Activated CD4-positive, alpha-beta T cell treated with anti-CD3 and anti-CD28 coated beads, Interleukin-2, amount 10 ng/mL, durations not matched to agents 24 days and 14 days (primary cell): ENCODE measurements at regions not wholly inside any gene's neighbourhood (a gene's known extent, or its start where the extent isn't known, plus 50 kb on each side); places are given as distances from the start of the nearest gene placed in this dataset.

ENCODE experiments used
- DNase-seq: peaks from one replicate; pipeline ENCODE4 v3.0.0; 2022
- H3K27ac Mint-ChIP-seq: one replicate; pipeline ENCODE4 v1.8.0; 2022; ENCODE audit warnings: mild to moderate bottlenecking, mixed read lengths
- H3K27me3 Mint-ChIP-seq: one replicate; pipeline ENCODE4 v1.8.0; 2022; ENCODE audit warnings: mixed read lengths
- H3K36me3 Mint-ChIP-seq: one replicate; pipeline ENCODE4 v1.8.0; 2022; ENCODE audit warnings: low read depth, mild to moderate bottlenecking, mixed read lengths
- H3K4me1 Mint-ChIP-seq: one replicate; pipeline ENCODE4 v1.8.0; 2021; ENCODE audit warnings: mixed read lengths
- H3K4me3 Mint-ChIP-seq: one replicate; pipeline ENCODE4 v1.8.0; 2022; ENCODE audit warnings: mild to moderate bottlenecking, moderate library complexity, mixed read lengths
- H3K9me3 Mint-ChIP-seq: one replicate; pipeline ENCODE4 v1.8.0; 2021; ENCODE audit warnings: mixed read lengths
- intact Hi-C: fragments of 100-400 bp; cut with micrococcal nuclease; formaldehyde crosslinking; loops from one replicate; pipeline ENCODE4 v1.15.1; 2023

GRCh38 chr5:10077791-10078545 lies 171.7 kb downstream of the ATPSCKMT start:
- no peak overlapping the region for H3K27ac Mint-ChIP-seq
- intact Hi-C loops, result no loop called here
- H3K4me3 Mint-ChIP-seq, result no peak overlapping the region
- no peaks in the 10 kb centered on the region for H3K4me1 Mint-ChIP-seq
- DNase-seq, result no peak
- H3K36me3 Mint-ChIP-seq, result no peaks in the 10 kb centered on the region
- no peaks in the 10 kb centered on the region for H3K9me3 Mint-ChIP-seq
- no peaks in the 10 kb centered on the region for H3K27me3 Mint-ChIP-seq

- Mint-ChIP-seq H3K27me3 (no peaks in the 10 kb centered on the region), H3K9me3 (no peaks in the 10 kb centered on the region), H3K4me3 (no peak overlapping the region), H3K4me1 (no peaks in the 10 kb centered on the region), H3K27ac (no peak overlapping the region), H3K36me3 (no peaks in the 10 kb centered on the region)
- DNase-seq, result no peak
- intact Hi-C loops, result no loop called here
Measured at GRCh38 chr5:10073441-10074104, 176.1 kb downstream of the ATPSCKMT start.

GRCh38 chr5:10069637-10070313 lies 179.9 kb downstream of the ATPSCKMT start:
- no peaks in the 10 kb centered on the region for H3K36me3 Mint-ChIP-seq
- H3K4me1 Mint-ChIP-seq, result no peaks in the 10 kb centered on the region
- no peak for DNase-seq
- intact Hi-C loops, result no loop called here
- peaks cover 6% of the 10 kb centered on the region for H3K9me3 Mint-ChIP-seq
- H3K27ac Mint-ChIP-seq, result no peak overlapping the region
- no peaks in the 10 kb centered on the region for H3K27me3 Mint-ChIP-seq
- H3K4me3 Mint-ChIP-seq, result no peak overlapping the region

GRCh38 chr5:10065428-10066000 lies 184.2 kb downstream of the ATPSCKMT start:
- no peaks in the 10 kb centered on the region for H3K36me3 Mint-ChIP-seq
- H3K27ac Mint-ChIP-seq, result no peak overlapping the region
- H3K27me3 Mint-ChIP-seq, result no peaks in the 10 kb centered on the region
- peaks cover 6% of the 10 kb centered on the region for H3K9me3 Mint-ChIP-seq
- no peak overlapping the region for H3K4me3 Mint-ChIP-seq
- no peak for DNase-seq
- H3K4me1 Mint-ChIP-seq, result no peaks in the 10 kb centered on the region
- intact Hi-C loops, result no loop called here

- Mint-ChIP-seq H3K27ac (no peak overlapping the region), H3K27me3 (no peaks in the 10 kb centered on the region), H3K4me1 (no peaks in the 10 kb centered on the region), H3K9me3 (peaks cover 6% of the 10 kb centered on the region), H3K4me3 (no peak overlapping the region), H3K36me3 (no peaks in the 10 kb centered on the region)
- intact Hi-C loops, result no loop called here
- no peak for DNase-seq
Measured at GRCh38 chr5:10064546-10065195, 185.0 kb downstream of the ATPSCKMT start.

GRCh38 chr5:10063997-10064396 lies 185.7 kb downstream of the ATPSCKMT start:
- Mint-ChIP-seq H3K27ac (no peak overlapping the region), H3K36me3 (no peaks in the 10 kb centered on the region), H3K27me3 (no peaks in the 10 kb centered on the region), H3K9me3 (peaks cover 6% of the 10 kb centered on the region), H3K4me3 (no peak overlapping the region), H3K4me1 (no peaks in the 10 kb centered on the region)
- intact Hi-C loops, result no loop called here
- no peak for DNase-seq

GRCh38 chr5:10059980-10060379 lies 189.7 kb downstream of the ATPSCKMT start:
- H3K4me3 Mint-ChIP-seq, result no peak overlapping the region
- no peak overlapping the region for H3K27ac Mint-ChIP-seq
- DNase-seq, result no peak
- intact Hi-C loops, result no loop called here
- H3K36me3 Mint-ChIP-seq, result no peaks in the 10 kb centered on the region
- no peaks in the 10 kb centered on the region for H3K9me3 Mint-ChIP-seq
- no peaks in the 10 kb centered on the region for H3K27me3 Mint-ChIP-seq
- H3K4me1 Mint-ChIP-seq, result no peaks in the 10 kb centered on the region

GRCh38 chr5:10059556-10059955 lies 190.1 kb downstream of the ATPSCKMT start:
- no peaks in the 10 kb centered on the region for H3K36me3 Mint-ChIP-seq
- no peak overlapping the region for H3K4me3 Mint-ChIP-seq
- H3K27ac Mint-ChIP-seq, result no peak overlapping the region
- no peaks in the 10 kb centered on the region for H3K9me3 Mint-ChIP-seq
- no peak for DNase-seq
- H3K27me3 Mint-ChIP-seq, result no peaks in the 10 kb centered on the region
- intact Hi-C loops, result no loop called here
- H3K4me1 Mint-ChIP-seq, result no peaks in the 10 kb centered on the region

- H3K36me3 Mint-ChIP-seq, result no peaks in the 10 kb centered on the region
- DNase-seq, result no peak
- no peaks in the 10 kb centered on the region for H3K27me3 Mint-ChIP-seq
- H3K4me1 Mint-ChIP-seq, result no peaks in the 10 kb centered on the region
- H3K9me3 Mint-ChIP-seq, result peaks cover 7% of the 10 kb centered on the region
- intact Hi-C loops, result no loop called here
- H3K4me3 Mint-ChIP-seq, result no peak overlapping the region
- H3K27ac Mint-ChIP-seq, result no peak overlapping the region
Measured at GRCh38 chr5:10057356-10057755, 192.3 kb downstream of the ATPSCKMT start.

- Mint-ChIP-seq H3K27ac (no peak overlapping the region), H3K36me3 (no peaks in the 10 kb centered on the region), H3K4me3 (no peak overlapping the region), H3K27me3 (no peaks in the 10 kb centered on the region), H3K4me1 (no peaks in the 10 kb centered on the region), H3K9me3 (peaks cover 8% of the 10 kb centered on the region)
- DNase-seq, result no peak
- intact Hi-C loops, result no loop called here
Measured at GRCh38 chr5:10056228-10056760, 193.4 kb downstream of the ATPSCKMT start.

GRCh38 chr5:10049858-10050455 lies 199.7 kb downstream of the ATPSCKMT start:
- peaks cover 10% of the 10 kb centered on the region for H3K9me3 Mint-ChIP-seq
- H3K27me3 Mint-ChIP-seq, result no peaks in the 10 kb centered on the region
- H3K4me1 Mint-ChIP-seq, result no peaks in the 10 kb centered on the region
- no peak overlapping the region for H3K27ac Mint-ChIP-seq
- DNase-seq, result no peak
- intact Hi-C loops, result no loop called here
- no peak overlapping the region for H3K4me3 Mint-ChIP-seq
- H3K36me3 Mint-ChIP-seq, result no peaks in the 10 kb centered on the region

- intact Hi-C loops, result no loop called here
- Mint-ChIP-seq H3K4me3 (no peak overlapping the region), H3K27me3 (no peaks in the 10 kb centered on the region), H3K4me1 (no peaks in the 10 kb centered on the region), H3K27ac (no peak overlapping the region), H3K36me3 (no peaks in the 10 kb centered on the region), H3K9me3 (peaks cover 3% of the 10 kb centered on the region)
- no peak for DNase-seq
Measured at GRCh38 chr5:10046676-10047075, 203.0 kb downstream of the ATPSCKMT start.

GRCh38 chr5:10045376-10045775 lies 204.3 kb downstream of the ATPSCKMT start:
- Mint-ChIP-seq H3K9me3 (peaks cover 3% of the 10 kb centered on the region), H3K36me3 (no peaks in the 10 kb centered on the region), H3K4me3 (no peak overlapping the region), H3K27ac (no peak overlapping the region), H3K27me3 (no peaks in the 10 kb centered on the region), H3K4me1 (no peaks in the 10 kb centered on the region)
- intact Hi-C loops, result no loop called here
- DNase-seq, result no peak
